ENCODE measurements at regions not wholly inside any gene's neighbourhood (a gene's known extent, or its start where the extent isn't known, plus 50 kb on each side); places are given as distances from the start of the nearest gene placed in this dataset.

GRCh38 chr2:128720080-128721022, 401.7 kb upstream of the HS6ST1 start:
- DNase-seq: no peak

- no peak for DNase-seq
Observed at GRCh38 chr2:128721096-128721495, 402.4 kb upstream of the HS6ST1 start.

GRCh38 chr2:128722489-128722888, 403.8 kb upstream of the HS6ST1 start:
- DNase-seq: no peak

GRCh38 chr2:128724547-128724946, 405.9 kb upstream of the HS6ST1 start:
- DNase-seq: no peak

- no peak for DNase-seq
Observed at GRCh38 chr2:128724972-128725371, 406.3 kb upstream of the HS6ST1 start.

- no peak for DNase-seq
Observed at GRCh38 chr2:128726236-128726635, 407.6 kb upstream of the HS6ST1 start.

GRCh38 chr2:128726911-128727310, 408.2 kb upstream of the HS6ST1 start:
- DNase-seq: no peak

- DNase-seq: no peak
Observed at GRCh38 chr2:128727404-128727803, 408.7 kb upstream of the HS6ST1 start.

- DNase-seq: no peak
Observed at GRCh38 chr2:128727914-128728313, 409.2 kb upstream of the HS6ST1 start.

GRCh38 chr2:128729051-128729450, 410.4 kb upstream of the HS6ST1 start:
- DNase-seq: no peak

GRCh38 chr2:128731994-128732650, 413.5 kb upstream of the HS6ST1 start:
- no peak for DNase-seq

GRCh38 chr2:128732976-128733431, 414.3 kb upstream of the HS6ST1 start:
- no peak for DNase-seq

- DNase-seq: no peak
Observed at GRCh38 chr2:128733450-128733849, 414.8 kb upstream of the HS6ST1 start.

- DNase-seq: no peak
Observed at GRCh38 chr2:128734521-128735295, 416.0 kb upstream of the HS6ST1 start.

- no peak for DNase-seq
Observed at GRCh38 chr2:128735296-128735960, 416.8 kb upstream of the HS6ST1 start.

- DNase-seq: no peak
Observed at GRCh38 chr2:128736046-128736688, 417.5 kb upstream of the HS6ST1 start.

- DNase-seq: peak; percentile 85
Observed at GRCh38 chr2:128736689-128737545, 418.2 kb upstream of the HS6ST1 start.

- DNase-seq: no peak
Observed at GRCh38 chr2:128737546-128737826, 418.8 kb upstream of the HS6ST1 start.

GRCh38 chr2:128738446-128739110, 419.9 kb upstream of the HS6ST1 start:
- DNase-seq: no peak

GRCh38 chr2:128742467-128742866, 423.8 kb upstream of the HS6ST1 start:
- DNase-seq: no peak
